Fibroblast of lung (primary cell): ENCODE measurements at regions not wholly inside any gene's neighbourhood (a gene's known extent, or its start where the extent isn't known, plus 50 kb on each side); places are given as distances from the start of the nearest gene placed in this dataset.

Experiments used
- DNase-seq, 2 donors: peaks; one replicate each; pipeline versions ENCODE4 v3.0.0 to v3.0.0-alpha.2; 2010; ENCODE audit warnings: low read depth in 2 of 2
- H2AFZ ChIP-seq: 2 replicates; pipeline ENCODE4 v1.5.1; 2012; ENCODE audit warnings: low read length, control low read depth, inconsistent platforms
- H3K27ac ChIP-seq: 2 replicates; pipeline ENCODE4 v1.5.1; 2011; ENCODE audit warnings: low read length, control low read depth; ENCODE audit not compliant: insufficient read depth
- H3K27me3 ChIP-seq: 2 replicates; pipeline ENCODE4 v1.5.1; 2011; ENCODE audit warnings: mild to moderate bottlenecking, low read length; ENCODE audit not compliant: control insufficient read depth, insufficient read depth
- H3K36me3 ChIP-seq: 2 replicates; pipeline ENCODE4 v1.5.1; 2011; ENCODE audit warnings: low read length; ENCODE audit not compliant: control insufficient read depth, insufficient read depth
- H3K4me1 ChIP-seq: 2 replicates; pipeline ENCODE4 v1.5.1; 2011; ENCODE audit warnings: low read length; ENCODE audit not compliant: control insufficient read depth, insufficient read depth; ENCODE audit errors: extremely low read depth
- H3K4me2 ChIP-seq: 2 replicates; pipeline ENCODE4 v1.5.1; 2011; ENCODE audit warnings: low read length, control low read depth; ENCODE audit not compliant: insufficient read depth; ENCODE audit errors: extremely low read depth
- H3K4me3 ChIP-seq, 4 experiments: fragments of 200-600 bp in 1 of 4; sonication (generic) in 1 of 4; replicated peaks in 1 of 4; 2 replicates each; pipeline ENCODE4 v1.5.1; 2011 to 2016; ENCODE audit warnings: low read length in 4 of 4, low read depth in 3 of 4, mild to moderate bottlenecking in 3 of 4, control low read depth in 2 of 4, inconsistent platforms in 1 of 4, mixed read lengths in 1 of 4; ENCODE audit not compliant: insufficient read depth in 1 of 4; ENCODE audit errors: control extremely low read depth in 1 of 4
- H3K79me2 ChIP-seq: 2 replicates; pipeline ENCODE4 v1.5.1; 2012; ENCODE audit warnings: mild to moderate bottlenecking, low read length, inconsistent platforms; ENCODE audit not compliant: control insufficient read depth, insufficient read depth
- H3K9ac ChIP-seq: 2 replicates; pipeline ENCODE4 v1.5.1; 2011; ENCODE audit warnings: mild to moderate bottlenecking, low read length, control low read depth; ENCODE audit not compliant: insufficient read depth
- H3K9me3 ChIP-seq: 2 replicates; pipeline ENCODE4 v1.5.1; 2012; ENCODE audit warnings: low read depth, low read length; ENCODE audit not compliant: control insufficient read depth, insufficient read depth
- H4K20me1 ChIP-seq: 2 replicates; pipeline ENCODE4 v1.5.1; 2011; ENCODE audit warnings: low read length; ENCODE audit not compliant: control insufficient read depth, insufficient read depth; ENCODE audit errors: extremely low read depth
- EZH2 ChIP-seq: IDR thresholded peaks from 2 replicates; pipeline ENCODE4 v1.5.1; 2012; ENCODE audit warnings: low read length, control low read depth, mild to moderate bottlenecking; ENCODE audit errors: missing control alignments
- TF ChIP-seq, protein P1 (sequence below), 2 donors: IDR thresholded peaks in 1 of 2; conservative IDR thresholded peaks in 1 of 2; 1 replicate in 1 of 2; 2 replicates in 1 of 2; pipeline ENCODE4 v1.5.1; 2011 to 2012; ENCODE audit warnings: low read length in 2 of 2, control low read depth in 1 of 2, inconsistent platforms in 1 of 2, low read depth in 1 of 2, mild to moderate bottlenecking in 1 of 2

GRCh38 chr3:73733746-73734145 lies 109.0 kb upstream of the PDZRN3 start:
- Histone ChIP-seq H3K27me3 (no peaks in the 10 kb centered on the region), H3K4me1 (peaks cover 5% of the 10 kb centered on the region), H3K36me3 (no peaks in the 10 kb centered on the region), H3K79me2 (no peaks in the 10 kb centered on the region), H4K20me1 (no peaks in the 10 kb centered on the region), H3K27ac (no peak overlapping the region), H3K4me2 (no peak overlapping the region), H3K9me3 (no peaks in the 10 kb centered on the region), H3K4me3 (no peak overlapping the region), H3K9ac (no peak overlapping the region), H2AFZ (no peak overlapping the region)
- TF ChIP-seq, protein P1, sequence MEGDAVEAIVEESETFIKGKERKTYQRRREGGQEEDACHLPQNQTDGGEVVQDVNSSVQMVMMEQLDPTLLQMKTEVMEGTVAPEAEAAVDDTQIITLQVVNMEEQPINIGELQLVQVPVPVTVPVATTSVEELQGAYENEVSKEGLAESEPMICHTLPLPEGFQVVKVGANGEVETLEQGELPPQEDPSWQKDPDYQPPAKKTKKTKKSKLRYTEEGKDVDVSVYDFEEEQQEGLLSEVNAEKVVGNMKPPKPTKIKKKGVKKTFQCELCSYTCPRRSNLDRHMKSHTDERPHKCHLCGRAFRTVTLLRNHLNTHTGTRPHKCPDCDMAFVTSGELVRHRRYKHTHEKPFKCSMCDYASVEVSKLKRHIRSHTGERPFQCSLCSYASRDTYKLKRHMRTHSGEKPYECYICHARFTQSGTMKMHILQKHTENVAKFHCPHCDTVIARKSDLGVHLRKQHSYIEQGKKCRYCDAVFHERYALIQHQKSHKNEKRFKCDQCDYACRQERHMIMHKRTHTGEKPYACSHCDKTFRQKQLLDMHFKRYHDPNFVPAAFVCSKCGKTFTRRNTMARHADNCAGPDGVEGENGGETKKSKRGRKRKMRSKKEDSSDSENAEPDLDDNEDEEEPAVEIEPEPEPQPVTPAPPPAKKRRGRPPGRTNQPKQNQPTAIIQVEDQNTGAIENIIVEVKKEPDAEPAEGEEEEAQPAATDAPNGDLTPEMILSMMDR (conservative IDR thresholded peaks at IDR 0.05 in 1 of 2, IDR thresholded peaks at IDR 0.05 in 1 of 2; ENCODE audit: low read depth in 1 of 2, low read length in 2 of 2), result no peak
- no peak for TF ChIP-seq EZH2
- DNase-seq, result no peak

GRCh38 chr3:73729969-73730440 lies 105.3 kb upstream of the PDZRN3 start:
- Histone ChIP-seq H3K9ac (no peak overlapping the region), H3K36me3 (no peaks in the 10 kb centered on the region), H3K27ac (no peak overlapping the region), H3K4me3 (no peak overlapping the region), H3K4me1 (peaks cover 11% of the 10 kb centered on the region), H3K4me2 (no peak overlapping the region), H4K20me1 (no peaks in the 10 kb centered on the region), H3K79me2 (no peaks in the 10 kb centered on the region), H2AFZ (no peak overlapping the region), H3K9me3 (no peaks in the 10 kb centered on the region), H3K27me3 (no peaks in the 10 kb centered on the region)
- TF ChIP-seq, protein P1 (conservative IDR thresholded peaks at IDR 0.05 in 1 of 2, IDR thresholded peaks at IDR 0.05 in 1 of 2; ENCODE audit: low read depth in 1 of 2, low read length in 2 of 2), result no peak
- no peak for TF ChIP-seq EZH2
- peak in 1 of 2 donors; percentile 55 for DNase-seq

GRCh38 chr3:73727854-73728253 lies 103.1 kb upstream of the PDZRN3 start:
- peak overlapping the region; percentile 17 for H3K4me2 ChIP-seq
- DNase-seq, result no peak
- peaks cover 11% of the 10 kb centered on the region for H3K4me1 ChIP-seq
- TF ChIP-seq, protein P1 (conservative IDR thresholded peaks at IDR 0.05 in 1 of 2, IDR thresholded peaks at IDR 0.05 in 1 of 2; ENCODE audit: low read depth in 1 of 2, low read length in 2 of 2), result no peak
- TF ChIP-seq EZH2, result no peak
- peak overlapping the region; percentile 61 for H2AFZ ChIP-seq
- H3K79me2 ChIP-seq, result no peaks in the 10 kb centered on the region
- no peak overlapping the region for H3K4me3 ChIP-seq
- peak overlapping the region; percentile 57 for H3K27ac ChIP-seq
- H4K20me1 ChIP-seq, result no peaks in the 10 kb centered on the region
- no peaks in the 10 kb centered on the region for H3K27me3 ChIP-seq
- no peaks in the 10 kb centered on the region for H3K36me3 ChIP-seq
- H3K9me3 ChIP-seq, result no peaks in the 10 kb centered on the region
- no peak overlapping the region for H3K9ac ChIP-seq
